ENCODE measurements at regions not wholly inside any gene's neighbourhood (a gene's known extent, or its start where the extent isn't known, plus 50 kb on each side); places are given as distances from the start of the nearest gene placed in this dataset.

DNA sequence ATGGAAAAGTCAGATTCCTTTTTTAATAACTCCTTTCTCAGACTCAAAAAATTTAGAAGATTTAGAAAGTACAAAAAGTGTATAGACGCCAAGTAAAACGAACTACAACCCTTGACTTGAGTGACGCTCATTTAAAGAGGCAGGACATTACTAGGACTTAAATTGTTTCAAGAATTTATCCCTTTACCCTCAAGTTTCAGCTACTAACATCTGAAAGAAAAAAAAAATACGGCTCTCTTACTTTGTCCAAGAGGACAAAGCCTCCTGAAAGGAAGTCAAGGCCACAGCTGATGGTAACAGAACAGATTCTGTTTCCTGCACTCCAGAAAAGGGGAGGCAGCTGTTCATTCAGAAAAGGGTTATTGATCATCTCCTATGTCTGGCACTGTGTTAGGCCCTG lies 57.6 kb upstream of the PKDCC start:
- DNase-seq (ENCODE audit: low spot score): no peak

DNA sequence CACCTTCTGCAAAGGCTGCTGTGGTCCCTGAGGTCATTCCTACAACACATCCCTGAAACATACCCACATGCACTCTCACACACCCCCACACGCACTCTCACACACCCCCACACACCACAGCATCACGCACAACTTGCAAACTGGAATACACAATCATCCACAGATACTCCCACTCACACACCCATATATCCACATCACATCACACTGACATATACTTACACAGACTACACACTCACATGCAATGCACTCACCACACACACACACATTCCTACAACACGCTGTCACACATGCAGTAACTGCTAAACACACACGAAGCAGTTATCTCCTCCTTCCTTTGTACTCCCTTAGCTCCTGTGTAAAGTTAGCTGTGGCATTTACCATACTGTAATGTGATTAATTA lies 57.1 kb upstream of the PKDCC start:
- DNase-seq (ENCODE audit: low spot score): no peak

DNA sequence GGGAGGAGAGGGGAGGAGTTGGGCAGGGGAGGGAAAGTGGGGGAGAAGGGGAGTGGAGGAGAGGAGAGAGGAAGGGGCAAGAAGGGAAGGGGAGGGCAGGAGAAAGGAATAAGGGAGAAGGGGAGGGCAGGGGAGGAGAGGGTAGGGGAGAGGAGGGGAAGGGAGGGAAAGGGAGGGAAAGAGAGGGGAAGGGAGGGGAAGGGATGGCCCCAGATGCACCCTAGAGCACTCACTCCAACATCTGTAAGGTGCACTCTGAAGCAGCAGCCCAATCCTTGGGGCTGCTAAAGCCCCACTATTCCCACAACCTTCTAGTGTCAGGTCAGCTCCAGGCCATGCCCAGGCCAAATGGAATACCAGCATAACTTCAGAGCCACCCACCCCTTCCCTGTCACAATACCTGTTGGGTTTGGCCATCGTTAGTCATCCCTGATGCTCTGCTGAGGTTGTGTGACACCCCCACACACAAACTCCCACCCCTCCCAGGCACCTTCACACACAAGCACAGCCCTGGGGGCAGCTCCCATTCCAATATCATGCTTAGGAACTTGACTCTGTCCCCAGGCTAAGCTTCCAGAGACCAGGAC lies 55.7 kb upstream of the PKDCC start:
- no peak for DNase-seq (ENCODE audit: low spot score)

- DNase-seq (ENCODE audit: low spot score): no peak
Observed at GRCh38 chr2:41992671-41993434, 55.0 kb upstream of the PKDCC start.

DNA sequence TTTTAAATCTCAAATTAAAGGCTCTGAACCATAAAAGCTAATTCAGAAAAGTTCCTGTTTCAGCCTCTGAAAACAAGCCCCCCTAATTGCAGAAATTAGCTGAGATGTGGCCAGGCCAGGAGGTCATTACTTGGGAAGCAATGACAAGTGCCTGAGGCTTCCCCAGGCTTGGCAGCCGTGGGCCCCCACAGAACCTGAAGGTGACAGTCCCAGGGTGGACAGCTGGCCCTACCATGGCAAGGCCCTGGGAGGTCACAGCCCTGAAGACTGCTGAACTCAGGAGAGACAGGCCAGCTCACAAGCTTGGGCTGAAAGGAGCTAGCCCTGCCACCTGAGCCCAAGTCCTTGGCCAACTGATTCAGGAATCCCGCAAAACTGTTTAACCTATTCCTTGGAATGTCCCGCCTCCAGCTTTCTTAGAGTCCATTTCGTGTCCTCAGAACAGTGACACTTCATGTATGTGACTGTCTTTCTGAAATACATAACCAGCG lies 54.3 kb upstream of the PKDCC start:
- DNase-seq (ENCODE audit: low spot score): no peak

GRCh38 chr2:41994233-41994637 lies 53.6 kb upstream of the PKDCC start:
- DNase-seq (ENCODE audit: low spot score): no peak

DNA sequence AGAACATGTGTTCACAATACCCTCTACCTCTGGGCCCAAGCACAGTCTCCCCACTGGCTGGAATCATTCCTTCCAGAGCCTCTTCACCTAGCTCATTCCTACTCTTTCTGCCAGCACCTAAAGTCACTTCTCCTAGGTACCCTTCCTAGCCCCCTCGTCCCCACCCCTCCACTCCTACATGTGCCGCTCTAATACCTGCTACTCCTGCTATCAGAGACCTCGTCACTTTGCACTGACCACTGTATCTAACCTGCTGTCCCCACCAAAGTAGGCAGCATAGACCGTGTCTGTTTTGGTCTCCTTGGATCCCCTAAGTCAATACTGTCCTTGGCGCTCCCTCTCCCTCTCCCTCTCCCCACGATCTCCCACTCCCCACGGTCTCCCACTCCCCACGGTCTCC lies 53.2 kb upstream of the PKDCC start:
- no peak for DNase-seq (ENCODE audit: low spot score)

DNA sequence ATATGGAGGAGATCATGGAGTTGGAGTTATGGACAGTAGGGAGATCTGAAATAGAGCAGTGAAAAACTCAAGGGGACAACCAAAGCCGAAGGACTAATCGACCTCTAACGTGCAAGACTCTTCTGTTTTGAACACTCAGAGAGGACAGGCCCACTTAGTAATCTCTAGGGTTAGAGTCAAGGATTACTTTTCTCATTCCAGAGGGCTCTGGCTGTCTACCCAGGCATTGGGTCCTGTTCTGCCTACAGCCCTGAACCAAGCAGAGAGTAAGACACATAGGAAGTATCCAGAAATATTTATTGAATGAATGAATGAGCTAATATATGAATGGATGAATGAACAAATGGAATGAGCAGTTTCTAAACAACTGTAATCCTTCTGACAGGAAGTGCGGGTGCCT lies 50.3 kb upstream of the PKDCC start:
- no peak for DNase-seq (ENCODE audit: low spot score)

Measured in CD4-positive, alpha-beta T cell treated with Interleukin-15 for 4 hours (primary cell).